Hepatocyte (in vitro differentiated cells): ENCODE measurements at regions not wholly inside any gene's neighbourhood (a gene's known extent, or its start where the extent isn't known, plus 50 kb on each side); places are given as distances from the start of the nearest gene placed in this dataset.

Experiments
- DNase-seq: peaks from one replicate; pipeline ENCODE4 v3.0.0-alpha.2; 2016; ENCODE audit warnings: low spot score
- H2AFZ ChIP-seq: fragments of 200-600 bp; sonication (generic); 2 replicates; pipeline ENCODE4 v1.6.0; 2016; ENCODE audit warnings: antibody characterized with exemption, mild to moderate bottlenecking
- H3K27ac ChIP-seq: fragments of 200-600 bp; sonication (generic); 2 replicates; pipeline ENCODE4 v1.5.1; 2016; ENCODE audit warnings: mild to moderate bottlenecking
- H3K27me3 ChIP-seq: fragments of 200-600 bp; sonication (generic); 2 replicates; pipeline ENCODE4 v1.6.1; 2016
- H3K36me3 ChIP-seq: fragments of 200-600 bp; sonication (generic); replicated peaks from 2 replicates; pipeline ENCODE4 v1.5.1; 2016; ENCODE audit warnings: low read depth; ENCODE audit not compliant: insufficient read depth
- H3K4me1 ChIP-seq: fragments of 200-600 bp; sonication (generic); 2 replicates; pipeline ENCODE4 v1.5.1; 2016; ENCODE audit warnings: mild to moderate bottlenecking, moderate library complexity; ENCODE audit not compliant: insufficient read depth
- H3K4me2 ChIP-seq: fragments of 200-600 bp; sonication (generic); 2 replicates; pipeline ENCODE4 v1.6.0; 2016
- H3K4me3 ChIP-seq: fragments of 200-600 bp; sonication (generic); 2 replicates; pipeline ENCODE4 v1.5.1; 2016; ENCODE audit warnings: mild to moderate bottlenecking
- H3K79me2 ChIP-seq: fragments of 200-600 bp; sonication (generic); 2 replicates; pipeline ENCODE4 v1.6.0; 2017; ENCODE audit warnings: mild to moderate bottlenecking
- H3K9me2 ChIP-seq: fragments of 200-600 bp; sonication (generic); replicated peaks from 2 replicates; pipeline ENCODE4 v1.6.0; 2017; ENCODE audit warnings: mild to moderate bottlenecking; ENCODE audit not compliant: insufficient read depth
- H3K9me3 ChIP-seq: fragments of 200-600 bp; sonication (generic); 2 replicates; pipeline ENCODE4 v1.5.1; 2016; ENCODE audit warnings: low read depth, mild to moderate bottlenecking
- H4K20me1 ChIP-seq: fragments of 200-600 bp; sonication (generic); 2 replicates; pipeline ENCODE4 v1.6.0; 2016; ENCODE audit warnings: mild to moderate bottlenecking; ENCODE audit not compliant: insufficient read depth, poor library complexity, severe bottlenecking
- EZH2 ChIP-seq: fragments of 200-600 bp; sonication (generic); IDR thresholded peaks from 2 replicates; pipeline ENCODE4 v1.6.1; 2016; ENCODE audit warnings: antibody characterized with exemption, mild to moderate bottlenecking, borderline replicate concordance
- EZH2phosphoT487 ChIP-seq: fragments of 200-600 bp; sonication (generic); IDR thresholded peaks from one replicate; pipeline ENCODE4 v1.6.1; 2018; ENCODE audit warnings: antibody characterized with exemption, mild to moderate bottlenecking, low read depth, moderate library complexity; ENCODE audit not compliant: unreplicated experiment, severe bottlenecking
- WGBS: methylation state at CpG from one replicate; pipeline ENCODE4 v1.1.6; 2016; ENCODE audit warnings: low lambda C conversion rate; ENCODE audit errors: missing lambda C conversion rate; 5-methylcytosine and 5-hydroxymethylcytosine counted together
- TF ChIP-seq, protein P1 (sequence below): fragments of 200-600 bp; sonication (generic); IDR thresholded peaks from 2 replicates; pipeline ENCODE4 v1.5.1; 2016; ENCODE audit warnings: antibody characterized with exemption, mild to moderate bottlenecking; ENCODE audit not compliant: poor library complexity

DNA sequence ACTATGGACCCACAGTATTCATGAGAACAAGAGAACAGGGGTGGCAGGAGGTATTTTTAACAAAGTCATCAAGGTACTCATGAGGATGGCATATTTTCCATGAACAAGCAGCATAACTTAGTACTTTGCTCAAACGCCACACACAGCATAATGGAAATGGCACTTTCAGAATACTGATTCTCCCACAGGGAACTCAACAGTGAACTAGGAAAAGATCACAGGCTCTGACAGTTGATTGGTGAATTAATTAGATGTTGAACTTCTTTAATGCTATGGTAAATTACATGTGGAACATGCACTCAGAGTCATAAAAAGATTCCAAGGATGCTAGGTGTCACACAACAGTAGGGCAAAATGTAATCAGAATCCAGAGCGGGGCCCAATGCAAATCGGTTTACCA, 1088.6 kb upstream of the C9orf72 start:
- no peaks in the 10 kb centered on the region for H3K79me2 ChIP-seq
- no peaks in the 10 kb centered on the region for H3K9me3 ChIP-seq
- H3K9me2 ChIP-seq = no peaks in the 10 kb centered on the region
- no peak overlapping the region for H3K27ac ChIP-seq
- H4K20me1 ChIP-seq = no peaks in the 10 kb centered on the region
- no peaks in the 10 kb centered on the region for H3K36me3 ChIP-seq
- H3K4me1 ChIP-seq = no peaks in the 10 kb centered on the region
- H2AFZ ChIP-seq = no peak overlapping the region
- WGBS = 91% methylated on average over 3 of the region's 3 CpGs
- no peak overlapping the region for H3K4me3 ChIP-seq
- no peaks in the 10 kb centered on the region for H3K27me3 ChIP-seq
- no peak overlapping the region for H3K4me2 ChIP-seq
- DNase-seq = no peak
- TF ChIP-seq, protein P1, sequence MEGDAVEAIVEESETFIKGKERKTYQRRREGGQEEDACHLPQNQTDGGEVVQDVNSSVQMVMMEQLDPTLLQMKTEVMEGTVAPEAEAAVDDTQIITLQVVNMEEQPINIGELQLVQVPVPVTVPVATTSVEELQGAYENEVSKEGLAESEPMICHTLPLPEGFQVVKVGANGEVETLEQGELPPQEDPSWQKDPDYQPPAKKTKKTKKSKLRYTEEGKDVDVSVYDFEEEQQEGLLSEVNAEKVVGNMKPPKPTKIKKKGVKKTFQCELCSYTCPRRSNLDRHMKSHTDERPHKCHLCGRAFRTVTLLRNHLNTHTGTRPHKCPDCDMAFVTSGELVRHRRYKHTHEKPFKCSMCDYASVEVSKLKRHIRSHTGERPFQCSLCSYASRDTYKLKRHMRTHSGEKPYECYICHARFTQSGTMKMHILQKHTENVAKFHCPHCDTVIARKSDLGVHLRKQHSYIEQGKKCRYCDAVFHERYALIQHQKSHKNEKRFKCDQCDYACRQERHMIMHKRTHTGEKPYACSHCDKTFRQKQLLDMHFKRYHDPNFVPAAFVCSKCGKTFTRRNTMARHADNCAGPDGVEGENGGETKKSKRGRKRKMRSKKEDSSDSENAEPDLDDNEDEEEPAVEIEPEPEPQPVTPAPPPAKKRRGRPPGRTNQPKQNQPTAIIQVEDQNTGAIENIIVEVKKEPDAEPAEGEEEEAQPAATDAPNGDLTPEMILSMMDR = no peak
- TF ChIP-seq EZH2 (no peak), EZH2phosphoT487 (no peak)

DNA sequence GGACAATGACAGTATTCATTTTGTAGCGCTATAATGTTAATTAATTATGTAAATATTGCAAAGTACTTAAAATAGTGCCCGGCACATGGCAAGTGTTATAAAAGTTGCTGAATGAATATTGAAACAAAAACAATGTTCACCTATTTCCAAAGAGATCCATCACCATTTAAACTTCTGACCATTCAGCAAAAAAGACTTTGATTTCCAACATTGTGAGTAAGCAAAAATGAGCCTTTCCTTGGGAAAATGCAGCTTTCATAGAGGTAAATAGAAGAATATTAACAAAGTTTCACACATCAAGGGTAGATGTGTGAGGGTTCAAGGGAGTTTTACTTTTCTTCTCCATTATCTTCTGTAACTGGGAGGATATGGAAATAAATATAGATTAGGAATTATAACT, 1089.4 kb upstream of the C9orf72 start:
- H3K36me3 ChIP-seq = no peaks in the 10 kb centered on the region
- H4K20me1 ChIP-seq = no peaks in the 10 kb centered on the region
- no peaks in the 10 kb centered on the region for H3K9me3 ChIP-seq
- no peak overlapping the region for H3K4me2 ChIP-seq
- no peak for TF ChIP-seq EZH2
- TF ChIP-seq, protein P1 = no peak
- no peak for DNase-seq
- H3K4me1 ChIP-seq = no peaks in the 10 kb centered on the region
- no peaks in the 10 kb centered on the region for H3K79me2 ChIP-seq
- no peak overlapping the region for H3K27ac ChIP-seq
- no peaks in the 10 kb centered on the region for H3K27me3 ChIP-seq
- no peaks in the 10 kb centered on the region for H3K9me2 ChIP-seq
- no peak overlapping the region for H3K4me3 ChIP-seq
- WGBS = 85% methylated on average over 2 of the region's 2 CpGs
- no peak overlapping the region for H2AFZ ChIP-seq

DNA sequence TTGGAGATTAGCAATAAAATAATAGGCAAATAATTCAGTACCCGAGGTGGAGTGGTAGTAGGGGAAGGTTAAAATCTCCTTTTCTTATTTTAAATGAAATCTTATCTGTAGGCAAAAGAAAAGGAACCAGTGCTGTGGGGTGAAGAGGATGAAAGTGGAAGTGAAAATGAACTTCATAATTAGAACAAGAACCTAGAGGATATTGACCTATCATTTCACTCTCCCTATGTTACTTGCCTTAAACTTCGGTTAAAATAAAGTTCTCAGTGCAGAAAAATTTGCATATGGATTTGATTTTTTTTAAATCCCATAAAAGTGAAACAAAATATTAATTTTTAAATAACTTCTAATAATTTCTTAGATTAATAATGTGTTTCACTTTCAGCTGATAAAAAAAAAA, 1094.9 kb upstream of the C9orf72 start:
- Histone ChIP-seq H3K36me3 (no peaks in the 10 kb centered on the region), H2AFZ (no peak overlapping the region), H3K9me2 (no peaks in the 10 kb centered on the region), H3K79me2 (no peaks in the 10 kb centered on the region), H3K4me3 (no peak overlapping the region), H3K27ac (no peak overlapping the region), H4K20me1 (no peaks in the 10 kb centered on the region), H3K9me3 (no peaks in the 10 kb centered on the region), H3K27me3 (no peaks in the 10 kb centered on the region), H3K4me1 (no peaks in the 10 kb centered on the region), H3K4me2 (no peak overlapping the region)
- no peak for TF ChIP-seq EZH2
- TF ChIP-seq, protein P1 = no peak
- TF ChIP-seq EZH2phosphoT487 = no peak
- no peak for DNase-seq
- 86% methylated on average over 2 of the region's 2 CpGs for WGBS

- Histone ChIP-seq H4K20me1 (no peaks in the 10 kb centered on the region), H3K9me2 (no peaks in the 10 kb centered on the region), H3K36me3 (no peaks in the 10 kb centered on the region), H3K79me2 (no peaks in the 10 kb centered on the region), H2AFZ (no peak overlapping the region), H3K27ac (no peak overlapping the region), H3K4me1 (no peaks in the 10 kb centered on the region), H3K27me3 (no peaks in the 10 kb centered on the region), H3K4me3 (no peak overlapping the region), H3K9me3 (no peaks in the 10 kb centered on the region), H3K4me2 (no peak overlapping the region)
- WGBS = 66% methylated on average over 3 of the region's 3 CpGs
- TF ChIP-seq, protein P1 = no peak
- TF ChIP-seq EZH2phosphoT487 = no peak
- no peak for TF ChIP-seq EZH2
- DNase-seq = no peak
Observed at GRCh38 chr9:28671000-28671399, 1097.7 kb upstream of the C9orf72 start.
